DMS53 treated with DMSO at 0.1 percent for 48 hours (cell line): ENCODE measurements at regions not wholly inside any gene's neighbourhood (a gene's known extent, or its start where the extent isn't known, plus 50 kb on each side); places are given as distances from the start of the nearest gene placed in this dataset.
"Not testable (repeated sequence)": the region's sequence is repeated elsewhere in the genome, so short reads cannot be mapped to it uniquely, and the experiment has no call there.

Experiments used
- DNase-seq: peaks from one replicate; lab custom pipeline; 2025; ENCODE audit not compliant: unreplicated experiment; lab: John Stamatoyannopoulos, UW

DNA sequence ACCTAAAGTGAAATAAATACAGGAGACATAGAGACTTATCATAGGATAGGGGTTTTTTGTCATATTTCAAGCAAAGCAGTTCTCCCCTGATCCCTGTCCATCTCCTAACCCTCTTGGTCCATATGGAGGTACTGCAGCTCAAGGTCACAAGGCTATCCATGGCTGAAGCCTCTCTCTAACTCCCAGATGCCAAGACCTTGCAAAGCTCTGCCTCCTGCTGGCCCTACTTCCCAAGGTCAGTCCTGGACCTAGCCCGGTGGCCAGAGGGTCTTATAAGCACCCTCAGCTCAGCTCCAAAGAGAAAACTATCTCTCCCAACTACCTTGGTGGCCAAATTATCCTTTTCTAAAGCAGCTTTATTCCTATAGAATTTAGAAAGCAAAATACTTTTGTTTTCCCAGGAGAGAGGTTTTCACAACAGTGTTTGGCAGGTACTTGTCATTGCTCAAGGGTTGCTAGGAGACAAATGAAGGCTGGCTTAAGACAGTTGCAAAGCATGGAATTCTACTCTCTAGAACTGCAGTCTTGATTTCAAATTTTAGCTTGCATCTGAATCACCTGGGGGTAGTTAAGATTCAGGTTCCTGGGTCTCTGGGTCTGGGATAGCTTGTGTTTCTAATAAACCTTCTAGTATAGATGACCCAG is 121.5 kb downstream of the XCL2 start:
- DNase-seq, result no peak

DNA sequence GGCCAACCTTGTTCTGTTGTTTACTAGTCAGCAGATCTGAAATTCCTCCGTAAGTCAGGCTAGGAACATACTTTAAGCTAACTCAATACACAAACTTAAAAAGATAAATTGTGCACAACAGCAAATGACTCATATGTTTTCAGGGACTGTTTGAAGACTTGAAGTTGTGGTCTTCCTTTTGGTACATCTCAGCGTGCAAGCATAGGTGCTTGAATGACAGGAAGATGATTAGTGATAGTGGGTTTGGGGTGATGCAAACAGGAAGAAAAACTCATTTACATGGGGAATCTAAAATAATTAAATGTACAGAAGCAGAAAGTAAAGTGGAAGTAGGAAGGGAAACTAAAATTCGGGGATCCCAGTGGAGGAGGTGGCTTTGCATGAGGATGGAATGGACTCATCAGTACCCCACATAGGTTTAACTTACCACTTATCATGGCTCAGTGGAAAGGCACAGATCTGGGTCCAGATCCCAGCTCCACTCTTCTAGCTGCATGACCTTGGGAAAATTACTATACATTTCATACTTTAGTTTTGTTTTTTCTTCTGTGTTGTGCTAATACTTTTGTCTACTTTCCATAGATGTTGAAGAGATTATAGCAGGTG is 122.3 kb downstream of the XCL2 start:
- no peak for DNase-seq

DNA sequence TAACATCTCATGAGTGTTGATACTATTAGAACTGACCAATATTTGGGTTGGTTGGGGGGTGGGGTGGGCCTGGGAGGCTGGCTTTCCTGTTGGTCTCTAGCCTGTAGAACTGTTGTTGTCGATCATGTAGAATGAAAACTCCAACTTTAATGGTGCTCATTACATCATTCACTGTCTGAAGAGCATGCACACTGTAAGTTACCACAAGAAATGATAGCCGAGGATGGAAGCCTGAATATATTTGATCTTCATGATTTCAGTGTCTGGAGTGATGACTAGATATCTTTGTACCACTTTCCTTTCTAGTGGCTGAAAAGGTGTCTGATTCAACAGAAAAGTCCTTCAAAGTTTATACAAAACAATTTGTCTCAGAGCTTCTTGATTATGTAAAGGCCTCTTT is 123.6 kb downstream of the XCL2 start:
- DNase-seq, result no peak

DNA sequence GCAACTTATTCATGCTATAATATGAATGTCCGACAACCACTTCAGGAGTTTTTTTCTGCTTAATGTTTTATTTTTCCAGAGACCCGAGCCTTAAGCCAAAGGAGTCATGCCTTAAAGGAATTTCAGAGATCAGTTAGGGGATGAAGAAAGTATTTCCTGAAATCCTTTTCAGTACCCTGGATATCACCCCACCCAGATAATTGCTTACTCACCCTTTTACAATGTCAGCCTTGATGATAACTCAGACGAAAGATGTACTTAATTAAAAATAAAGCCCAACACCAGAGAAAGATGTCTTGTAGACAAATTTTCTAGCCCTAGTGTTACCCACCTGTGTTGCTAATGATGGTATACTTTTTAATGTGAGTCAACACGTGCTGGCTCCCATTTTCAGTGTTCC is 124.1 kb downstream of the XCL2 start:
- DNase-seq, result no peak

DNA sequence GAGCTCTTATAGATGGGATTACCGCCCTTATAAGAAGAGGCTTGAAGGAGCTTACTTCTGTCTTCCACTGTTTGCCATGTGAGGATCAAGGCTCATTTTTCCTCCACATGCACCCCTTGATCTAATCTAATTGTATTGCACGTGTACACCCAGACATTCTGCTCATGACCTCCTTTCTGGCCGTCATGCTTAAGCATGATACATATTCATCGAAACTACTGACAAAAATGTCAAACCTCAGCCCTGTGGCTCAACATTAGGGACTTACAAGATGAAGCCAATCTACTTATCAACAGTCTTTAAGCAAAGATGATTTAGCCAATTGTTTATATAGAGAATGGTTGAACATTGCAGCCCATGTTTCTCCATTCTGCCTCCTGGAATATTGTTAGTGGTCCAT is 127.6 kb downstream of the XCL2 start:
- DNase-seq, result no peak

DNA sequence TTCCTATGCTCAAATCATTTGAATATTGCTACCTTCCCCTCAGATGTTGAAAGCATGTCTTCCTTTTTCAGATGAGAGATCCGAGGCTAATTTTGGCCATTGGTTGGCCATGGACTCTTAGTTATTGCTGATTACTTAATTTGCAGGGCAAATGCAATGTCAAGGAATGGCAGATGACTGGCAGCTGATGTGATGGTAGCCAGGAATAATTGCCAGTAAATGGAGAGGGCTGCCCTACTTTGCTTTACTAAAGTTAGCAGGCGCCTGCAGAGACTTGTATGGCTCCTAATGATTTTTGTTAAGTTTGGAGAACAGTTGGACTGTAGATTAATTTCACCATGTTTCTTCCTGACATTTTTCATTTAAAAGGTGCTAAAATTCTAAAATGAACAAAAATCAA is 128.9 kb downstream of the XCL2 start:
- no peak for DNase-seq

DNA sequence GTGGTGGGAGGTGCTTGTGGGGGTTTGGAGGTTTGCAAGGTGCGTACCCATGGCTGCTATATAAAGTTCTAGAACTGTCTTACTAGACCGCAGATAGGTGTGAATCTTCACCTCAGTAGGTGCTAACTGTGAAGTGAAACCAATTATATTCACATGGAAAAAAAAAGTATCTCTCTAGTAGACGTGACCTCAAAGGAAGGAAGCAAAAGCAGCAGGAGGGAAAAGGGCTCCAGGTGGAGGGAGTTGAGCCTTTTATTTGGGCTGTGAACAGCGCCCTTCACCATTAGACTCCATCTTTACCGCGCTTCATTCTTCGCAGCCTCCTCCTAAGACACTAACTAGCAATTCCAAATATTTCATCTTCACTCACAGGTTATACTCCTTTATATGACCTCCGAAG is 129.8 kb downstream of the TBX19 start:
- no peak for DNase-seq

DNA sequence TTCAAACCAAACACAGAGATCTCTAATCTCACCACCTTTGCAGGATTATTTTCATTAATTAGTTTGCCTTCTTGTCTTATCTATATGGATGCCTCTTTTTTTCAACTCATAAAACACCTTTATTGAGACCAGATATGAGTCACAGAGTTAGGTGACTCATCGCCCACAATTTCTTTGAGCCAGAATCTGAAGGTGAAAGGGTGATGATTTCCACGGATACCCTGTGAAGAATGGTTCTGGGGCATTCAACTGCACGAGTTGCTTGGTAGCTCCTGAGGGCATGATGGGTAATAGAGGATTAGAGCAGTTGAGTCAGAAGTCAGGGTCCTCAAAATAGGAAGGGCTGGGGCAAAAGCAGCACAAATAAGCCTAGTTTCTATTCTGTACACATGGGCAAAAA is 128.2 kb downstream of the TBX19 start:
- DNase-seq, result peak; percentile 42

DNA sequence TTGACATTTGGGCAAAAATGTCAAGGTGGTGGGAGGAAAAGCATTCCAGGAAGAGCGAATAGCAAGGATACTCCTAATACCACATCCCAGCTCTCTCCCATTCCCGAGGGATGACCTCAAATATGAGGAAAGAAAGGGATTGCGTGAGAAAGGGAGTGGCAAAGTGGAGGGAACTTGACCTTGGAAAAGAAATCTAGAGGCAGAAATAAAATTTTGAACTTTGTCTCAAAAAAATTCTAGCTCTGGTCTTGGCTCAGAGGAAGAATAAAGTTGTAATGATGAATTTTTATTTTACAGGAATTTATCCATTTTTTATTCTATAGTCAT is 127.8 kb downstream of the TBX19 start:
- DNase-seq, result no peak

DNA sequence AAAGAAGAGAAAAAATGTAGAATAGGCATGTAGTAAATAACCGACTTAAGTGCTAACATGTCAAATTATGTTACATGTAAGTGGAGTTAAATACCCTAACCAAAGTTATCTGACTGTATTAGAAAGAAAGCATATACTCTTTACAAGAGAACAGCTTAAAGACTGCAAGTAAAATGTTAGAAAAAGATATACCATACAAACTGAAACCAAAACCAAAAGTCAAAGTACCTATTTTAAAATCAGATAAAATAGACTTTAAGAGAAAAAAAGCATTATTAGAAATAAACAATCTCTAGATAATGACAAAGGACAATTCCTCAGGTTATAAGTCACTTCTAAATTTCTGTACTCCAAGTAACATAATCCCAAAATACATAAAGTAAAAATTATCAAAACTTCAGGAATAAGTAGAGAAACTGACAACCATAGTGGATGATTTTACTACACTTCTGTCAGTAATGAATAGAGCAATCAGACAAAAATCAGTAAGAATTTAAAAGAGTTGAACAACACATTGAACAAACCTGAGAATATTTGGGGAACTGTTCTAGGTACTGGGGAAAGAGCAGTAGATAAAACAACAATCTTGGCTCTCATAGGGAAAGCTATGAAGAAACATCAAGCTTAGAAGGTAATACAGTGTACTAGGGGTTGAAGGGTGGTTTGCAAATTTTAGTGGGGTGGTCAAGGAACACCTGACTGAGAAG is 127.3 kb downstream of the TBX19 start:
- DNase-seq, result no peak

DNA sequence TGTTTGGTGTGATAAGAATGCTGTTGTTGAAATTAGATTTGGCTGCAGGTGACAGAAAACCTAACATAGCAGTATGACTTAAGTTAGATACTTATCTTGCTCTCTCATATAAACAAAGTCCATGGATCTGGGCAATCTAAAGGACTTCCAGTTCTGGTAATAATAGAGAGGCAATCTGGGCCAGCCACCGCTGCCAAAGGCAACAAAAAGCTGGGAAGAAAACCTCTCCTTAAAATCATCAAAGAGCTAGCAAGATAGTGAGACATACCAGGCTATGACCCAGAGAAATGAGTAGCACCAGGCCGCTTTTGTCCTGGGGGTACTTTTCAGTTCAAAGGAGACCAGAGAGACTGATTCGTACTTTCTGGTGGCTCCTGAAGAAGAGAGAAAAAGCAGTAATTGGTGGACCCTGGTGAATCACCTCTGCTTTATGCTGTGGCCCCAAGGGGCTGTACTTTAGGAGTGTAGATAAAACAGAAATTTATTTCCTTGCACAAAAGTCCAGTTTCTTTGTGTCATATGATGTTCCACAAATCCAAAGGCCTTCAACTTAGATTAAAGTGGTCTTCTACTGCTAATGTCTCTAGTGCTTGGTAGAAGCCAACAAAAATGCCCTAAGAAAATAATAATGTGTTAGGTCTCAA is 125.4 kb downstream of the TBX19 start:
- DNase-seq, result no peak

DNA sequence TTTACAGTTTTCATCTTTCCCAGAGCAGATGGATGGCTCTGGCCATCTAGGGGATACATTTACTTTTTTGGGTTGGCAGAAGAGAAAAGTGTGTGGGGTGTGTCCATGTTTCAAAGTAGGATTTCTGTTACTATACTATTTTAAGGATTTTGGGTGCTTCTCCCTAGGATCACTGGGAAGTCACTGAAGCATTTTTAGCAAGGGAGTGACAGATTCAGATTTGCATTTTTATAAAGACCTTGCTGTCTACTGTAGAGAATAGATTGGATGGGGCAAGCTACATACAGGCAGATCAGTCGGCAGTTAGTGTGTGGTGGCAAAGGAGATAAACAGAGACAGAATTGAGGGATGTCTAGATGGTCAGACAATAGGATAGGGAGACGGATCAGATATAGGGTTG is 122.5 kb downstream of the TBX19 start:
- DNase-seq, result no peak

DNA sequence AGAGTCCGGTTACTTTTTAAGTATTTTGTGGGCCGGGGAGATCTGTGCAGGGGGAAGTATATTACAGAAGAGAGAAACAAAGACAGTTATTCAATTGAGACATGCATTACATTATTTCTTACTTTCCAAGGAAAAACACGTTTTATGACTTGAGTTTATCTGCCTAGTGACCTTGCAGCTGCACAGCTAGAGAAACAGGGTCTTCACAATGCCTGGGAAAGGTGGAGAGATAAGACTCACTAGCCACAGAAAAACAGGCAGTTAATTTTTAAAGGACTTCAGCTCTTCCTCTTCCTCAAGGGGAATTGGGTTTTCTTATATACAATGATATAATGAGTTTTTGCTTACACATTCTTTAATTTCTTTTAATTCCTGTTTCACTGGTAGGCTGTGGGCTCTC is 121.8 kb downstream of the TBX19 start:
- DNase-seq, result not testable (repeated sequence)

DNA sequence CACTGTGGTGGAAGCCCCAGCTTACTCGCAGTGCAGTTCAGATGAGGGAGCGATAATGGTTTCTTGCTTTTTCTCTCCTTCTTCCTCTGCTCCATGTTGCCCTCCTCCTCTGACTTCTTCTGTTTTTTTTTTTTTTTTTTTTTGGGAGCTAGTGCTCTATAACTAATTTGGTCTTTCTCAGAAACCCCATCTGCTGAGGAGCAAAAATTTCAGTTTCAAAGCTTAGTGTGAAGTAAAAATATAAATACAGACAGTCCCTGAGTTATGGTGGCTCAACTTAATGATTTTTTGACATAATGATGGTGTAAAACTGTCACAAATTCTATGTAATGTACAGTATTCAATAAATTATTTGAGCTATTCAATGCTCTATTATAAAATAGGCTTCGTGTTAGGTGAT is 120.7 kb downstream of the TBX19 start:
- DNase-seq, result no peak

DNA sequence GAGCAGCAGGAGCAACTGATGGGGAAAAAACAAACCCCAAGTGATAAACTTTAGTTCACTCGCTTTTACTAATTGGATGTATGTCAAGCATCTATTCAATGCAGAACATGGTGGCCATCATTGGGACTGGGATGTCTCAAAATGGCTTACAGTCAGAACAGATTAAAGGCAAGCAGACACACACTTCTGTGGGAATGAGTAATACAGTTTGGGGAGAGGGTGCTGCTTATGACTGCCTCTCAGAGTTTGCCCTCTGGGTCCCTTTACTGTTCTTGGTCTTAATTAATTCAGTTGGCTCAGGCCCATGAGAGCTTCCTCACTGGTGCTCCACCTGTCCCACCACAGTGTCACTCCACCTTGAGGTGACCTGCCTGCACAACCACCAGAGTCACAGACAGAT is 119.5 kb downstream of the TBX19 start:
- no peak for DNase-seq

DNA sequence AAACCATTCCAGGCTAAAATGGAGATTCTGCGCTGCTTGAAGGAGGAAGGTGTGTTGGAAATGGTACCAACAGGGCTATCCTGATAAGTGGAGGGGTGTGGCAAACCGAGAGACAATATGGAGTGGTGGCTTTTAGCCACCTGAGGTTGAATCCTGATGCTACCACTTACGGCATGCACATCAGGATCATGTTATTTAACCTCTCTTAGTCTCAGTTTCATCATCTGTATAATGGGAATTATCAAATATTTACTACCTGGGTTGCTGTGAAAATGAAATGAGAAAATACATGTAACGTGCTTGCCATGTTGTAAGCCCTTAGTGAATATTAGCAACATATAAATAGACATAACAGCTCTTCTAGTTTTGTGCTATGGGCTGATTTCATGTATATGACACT is 117.1 kb downstream of the TBX19 start:
- DNase-seq, result no peak

DNA sequence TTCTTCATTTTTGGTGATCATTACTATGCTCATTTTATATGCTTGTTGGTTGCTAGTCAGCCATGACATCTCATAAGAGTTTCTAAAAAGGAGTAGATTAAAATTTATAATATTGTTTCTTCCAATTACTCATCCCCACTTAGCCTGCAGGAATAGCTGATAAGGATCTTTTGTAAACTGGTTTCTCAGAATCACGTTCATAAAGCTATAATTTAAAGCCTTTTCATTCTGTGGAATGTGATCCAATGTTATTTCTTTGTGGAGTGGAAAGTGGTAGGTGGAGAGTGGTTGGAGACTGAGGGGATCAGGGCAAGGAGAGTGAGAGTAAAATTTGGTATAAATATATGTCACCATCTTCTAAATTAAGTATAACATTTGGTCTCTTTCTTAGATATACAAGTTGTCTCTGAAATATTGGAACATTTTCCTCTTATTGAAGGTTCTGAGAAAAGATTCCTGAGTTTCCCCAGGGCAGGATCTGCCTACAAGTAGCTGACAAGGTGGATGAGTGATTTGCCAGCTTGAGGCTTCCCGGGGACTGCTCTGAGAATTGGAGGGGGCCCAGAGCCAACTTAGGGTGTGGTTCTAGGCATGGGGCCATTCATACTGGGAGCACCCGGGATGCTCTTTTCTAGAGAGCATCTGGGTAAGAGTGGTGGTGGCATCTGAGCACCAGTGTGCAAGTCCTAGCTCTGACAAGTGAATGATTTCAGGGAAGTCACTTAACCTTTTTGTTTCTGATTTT is 116.4 kb downstream of the TBX19 start:
- no peak for DNase-seq

DNA sequence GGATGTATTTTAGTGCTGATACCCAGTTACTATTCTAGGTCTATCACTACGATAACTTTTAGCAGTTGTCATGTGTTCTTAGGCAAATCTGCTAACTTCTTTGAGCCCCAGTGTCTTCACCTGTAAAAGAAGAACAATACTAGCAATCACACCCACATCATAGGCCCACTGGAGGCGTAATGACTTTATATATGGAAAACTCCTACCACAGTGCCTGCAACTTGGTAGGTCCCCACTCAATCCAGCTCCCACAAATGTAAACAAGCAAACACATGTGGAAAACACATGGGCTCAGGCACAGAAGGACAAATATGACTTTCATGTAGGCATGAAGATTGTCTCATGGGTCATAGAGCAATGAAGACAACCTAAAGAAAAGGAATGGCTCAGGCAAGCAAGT is 115.8 kb downstream of the TBX19 start:
- DNase-seq, result no peak

DNA sequence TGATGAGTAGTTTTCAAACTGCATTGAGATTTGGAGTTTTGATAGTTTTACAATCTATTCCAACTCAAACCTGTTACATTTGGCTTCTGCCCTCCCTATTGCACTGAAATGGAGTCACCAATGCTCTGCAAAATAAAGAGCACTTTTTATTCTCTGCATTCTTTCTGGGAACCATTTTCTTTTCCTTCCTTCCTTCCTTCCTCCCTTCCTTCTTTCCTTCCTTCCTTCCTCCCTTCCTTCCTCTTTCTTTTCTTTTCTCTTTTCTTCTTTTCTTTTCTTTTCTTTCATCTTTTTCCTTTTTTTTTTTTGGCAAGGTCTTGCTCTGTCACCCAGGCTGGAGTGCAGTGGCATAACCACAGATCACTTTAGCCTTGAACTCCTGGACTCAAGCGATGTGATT is 114.2 kb downstream of the TBX19 start:
- no peak for DNase-seq

DNA sequence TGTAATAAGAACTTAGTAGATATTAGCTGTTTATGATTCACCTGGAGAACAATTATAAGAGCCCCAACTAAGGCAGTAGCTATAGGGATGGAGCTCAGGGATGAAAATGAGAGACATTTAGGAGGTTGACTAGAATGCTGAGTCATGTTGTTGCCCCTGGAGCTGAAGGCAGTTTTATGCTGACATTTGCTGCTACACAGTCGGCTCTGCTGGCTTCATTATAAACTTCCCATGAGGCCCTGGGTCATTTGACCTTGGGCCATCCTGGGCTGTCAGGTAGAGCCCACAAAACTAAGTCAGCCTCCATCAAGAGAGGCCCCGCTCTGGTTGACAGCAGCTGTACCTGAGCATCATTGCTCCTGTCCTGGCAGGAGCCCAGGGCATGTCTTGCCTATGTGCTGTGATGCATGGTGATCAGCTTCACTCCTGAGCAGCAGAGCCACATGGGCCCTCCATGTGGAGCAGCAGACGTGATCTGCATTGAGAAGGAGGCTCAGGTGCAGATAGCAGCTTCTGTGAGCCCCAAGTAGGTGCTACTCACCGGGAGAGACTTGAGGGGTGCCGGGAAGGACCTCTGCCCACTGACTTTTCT is 112.4 kb downstream of the TBX19 start:
- no peak for DNase-seq
